HG03159 (cell line): ENCODE measurements at regions not wholly inside any gene's neighbourhood (a gene's known extent, or its start where the extent isn't known, plus 50 kb on each side); places are given as distances from the start of the nearest gene placed in this dataset.

Source experiments
- ATAC-seq: cut with Tn5 transposase; IDR thresholded peaks from one replicate; pipeline ENCODE4 v1.9.1; 2021; ENCODE audit warnings: mild to moderate bottlenecking, moderate library complexity; ENCODE audit not compliant: unreplicated experiment

DNA sequence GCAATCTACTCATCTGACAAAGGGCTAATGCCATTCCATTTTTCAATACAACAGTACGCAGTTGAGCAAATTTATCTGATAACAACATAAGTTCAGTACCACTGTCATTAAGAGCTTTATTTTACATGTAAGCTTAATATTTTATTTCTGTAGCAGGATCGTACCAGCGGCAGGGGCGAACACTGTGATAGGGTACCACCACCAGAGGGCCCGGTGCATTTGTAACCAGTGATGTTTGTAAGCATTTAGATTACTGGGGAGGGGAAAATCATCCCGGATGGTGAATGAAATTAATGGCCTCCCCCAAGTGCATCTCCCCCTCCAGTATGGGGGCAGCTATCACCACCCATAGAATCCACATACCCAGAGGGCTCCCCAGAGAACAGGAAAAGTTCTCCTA lies 179.0 kb downstream of the ADGRA3 start:
- ATAC-seq, result no peak

DNA sequence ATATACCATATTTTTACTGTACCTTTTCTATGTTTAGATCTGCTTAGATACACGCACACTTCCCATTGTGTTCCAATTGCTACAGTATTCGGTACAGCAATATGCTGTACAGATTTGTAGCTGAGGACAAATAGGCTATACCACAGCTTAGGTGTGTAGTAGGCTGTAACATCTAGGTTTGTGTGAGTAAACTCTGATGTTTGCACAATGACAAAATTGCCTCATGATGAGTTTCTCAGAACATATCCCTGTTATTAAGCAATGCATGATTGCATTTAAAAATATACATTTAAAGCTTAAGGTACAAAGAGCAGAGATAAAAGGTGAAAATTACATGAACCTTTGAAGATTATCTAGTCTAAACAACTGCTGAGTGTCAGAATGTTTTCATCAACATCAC lies 181.7 kb downstream of the ADGRA3 start:
- ATAC-seq, result no peak

DNA sequence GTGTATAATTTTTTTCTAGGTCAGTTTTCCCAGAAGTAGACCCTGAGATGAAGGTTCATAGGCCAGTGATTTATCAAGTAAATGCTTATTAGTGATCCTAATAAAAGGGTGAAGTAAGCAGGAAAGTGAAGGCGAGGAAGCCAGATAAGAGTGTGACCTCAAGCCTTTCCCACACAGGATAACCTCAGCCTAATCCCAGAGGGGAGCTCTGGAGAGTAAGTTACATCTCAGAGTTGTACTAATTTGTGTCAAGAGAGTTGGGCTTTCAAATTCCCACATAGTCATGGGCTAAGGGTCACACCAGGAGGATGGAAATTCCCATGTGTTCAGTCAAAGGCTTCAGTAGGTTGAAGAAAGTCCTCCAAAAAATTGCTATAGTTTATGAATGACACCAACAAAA lies 191.4 kb downstream of the ADGRA3 start:
- no peak for ATAC-seq

DNA sequence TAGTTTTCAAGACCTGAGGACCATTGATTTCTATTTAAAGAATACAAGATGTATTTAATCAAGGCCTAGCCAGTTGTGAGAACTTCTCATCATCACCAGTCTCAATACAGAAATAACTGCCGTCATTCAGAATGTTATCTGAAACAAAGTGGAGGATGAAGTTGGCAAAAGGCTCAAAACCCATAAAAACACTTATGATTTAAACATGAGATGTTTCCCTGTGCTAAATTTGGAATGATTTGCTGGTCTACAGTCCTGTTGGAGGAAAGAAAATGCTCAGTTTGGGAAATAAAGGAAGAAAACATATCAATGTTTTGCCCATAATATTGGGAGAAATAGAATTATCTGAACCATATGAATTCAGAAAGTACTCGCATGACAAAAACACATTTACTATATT lies 192.2 kb downstream of the ADGRA3 start:
- ATAC-seq, result no peak

DNA sequence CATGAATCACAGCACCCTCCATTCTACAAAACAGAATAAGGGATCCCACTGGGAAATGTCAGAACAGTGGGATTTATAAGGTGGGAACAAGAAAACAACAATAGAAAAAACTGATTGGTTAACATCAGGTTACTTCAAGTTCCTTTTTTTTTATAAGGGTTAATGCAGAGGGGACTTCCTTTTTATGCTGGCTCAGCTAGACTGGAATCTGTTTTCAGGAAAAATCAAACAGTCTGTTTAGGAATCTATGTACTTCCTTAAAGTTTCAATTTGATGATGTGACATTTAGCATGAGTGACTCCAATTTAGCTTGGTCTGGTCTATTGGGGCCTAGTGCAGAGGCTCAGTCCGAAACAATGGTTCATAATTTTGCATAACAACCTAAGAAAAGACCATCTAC lies 192.9 kb downstream of the ADGRA3 start:
- ATAC-seq, result no peak

DNA sequence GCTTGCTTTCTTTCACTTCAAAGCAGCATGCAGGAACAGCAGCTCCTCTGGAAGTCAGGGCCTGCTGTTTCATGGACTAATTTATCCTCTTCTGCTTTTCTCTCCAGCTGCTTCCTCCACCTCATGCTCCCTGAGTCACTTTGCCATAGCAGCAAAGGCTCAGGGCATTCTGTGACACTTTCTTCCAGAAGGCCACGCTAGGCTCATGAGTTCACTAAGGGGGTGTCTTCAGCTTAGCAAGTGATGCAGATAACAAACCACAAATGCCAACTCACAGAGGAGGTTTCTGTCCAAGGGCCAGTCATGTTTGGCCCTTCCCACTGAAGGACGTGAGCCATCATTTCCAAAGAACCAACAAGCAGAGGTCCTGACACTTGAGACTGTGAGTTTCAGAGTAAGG lies 200.2 kb downstream of the ADGRA3 start:
- ATAC-seq, result no peak

DNA sequence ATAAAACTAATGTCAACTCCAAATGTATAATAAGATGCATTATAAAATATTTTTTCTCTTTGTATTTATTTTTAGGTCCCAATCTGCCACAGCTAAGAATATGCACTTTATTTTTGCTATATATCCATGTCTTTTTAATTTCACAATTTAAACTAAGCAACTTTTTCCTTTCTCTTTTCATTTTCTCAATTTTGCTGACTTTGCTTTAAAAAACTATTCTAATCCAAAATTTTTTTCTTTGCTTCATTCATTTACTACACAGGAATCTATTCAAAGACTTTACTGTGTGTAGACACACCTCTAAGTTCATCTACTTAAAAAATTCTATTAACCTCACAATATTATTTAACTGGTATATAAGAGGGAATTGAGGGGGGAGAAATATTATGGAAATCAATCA lies 201.9 kb downstream of the ADGRA3 start:
- ATAC-seq, result no peak

DNA sequence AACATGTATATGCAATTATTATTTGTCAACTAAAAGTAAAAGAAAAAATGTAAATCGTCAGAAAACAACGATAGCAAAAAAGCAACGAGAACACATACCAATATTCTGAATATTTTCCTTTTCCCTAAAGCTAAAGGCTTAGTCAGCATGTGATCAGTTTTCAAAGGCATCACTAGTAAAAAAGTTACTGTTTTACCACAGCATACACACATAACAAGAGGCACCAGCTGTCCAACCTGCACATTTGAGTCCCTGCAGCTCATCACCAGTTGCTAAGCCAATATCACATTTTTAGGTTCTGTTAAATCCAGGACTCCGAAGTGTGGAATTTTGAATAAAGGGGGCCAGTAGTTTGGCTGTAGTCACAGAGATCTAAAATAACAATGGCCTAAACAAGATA lies 203.8 kb downstream of the ADGRA3 start:
- no peak for ATAC-seq

DNA sequence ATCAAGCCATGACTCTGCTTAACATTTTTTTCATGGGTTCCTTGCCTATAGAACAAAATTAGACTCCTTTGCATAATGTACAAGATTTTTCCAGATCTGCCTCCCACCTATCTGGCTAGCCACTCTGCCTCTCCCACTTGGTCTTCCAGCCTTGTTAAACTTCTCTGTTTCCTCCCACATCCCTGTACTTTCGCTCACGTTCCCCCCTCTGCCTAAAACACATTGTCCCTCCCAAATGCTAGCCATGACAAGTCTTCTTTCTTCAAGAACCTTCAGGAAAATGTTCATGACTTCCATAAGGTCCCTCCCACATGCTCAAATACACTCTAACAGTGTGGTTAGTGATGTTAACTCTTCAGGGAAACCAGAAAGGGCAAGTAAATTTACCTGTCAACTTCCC lies 214.6 kb downstream of the ADGRA3 start:
- no peak for ATAC-seq

DNA sequence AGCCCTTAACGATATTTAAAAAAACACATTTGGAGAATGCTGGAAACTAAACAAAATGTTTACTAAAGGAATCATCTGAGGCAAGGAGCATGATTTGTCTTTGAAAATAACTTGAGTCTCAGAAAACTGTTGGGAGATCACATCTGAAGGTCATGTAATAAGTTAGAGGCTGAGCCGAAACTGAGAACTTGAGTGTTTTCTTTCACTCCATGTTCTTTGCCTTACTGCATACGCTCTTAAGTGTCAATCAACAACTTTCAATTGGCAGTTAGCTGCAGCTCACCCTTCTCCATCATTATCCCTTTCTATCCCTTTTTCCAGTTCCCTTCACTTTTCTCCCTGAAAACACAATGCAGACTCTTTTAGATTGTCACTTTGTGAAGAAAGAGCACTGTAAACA lies 216.2 kb downstream of the ADGRA3 start:
- no peak for ATAC-seq

DNA sequence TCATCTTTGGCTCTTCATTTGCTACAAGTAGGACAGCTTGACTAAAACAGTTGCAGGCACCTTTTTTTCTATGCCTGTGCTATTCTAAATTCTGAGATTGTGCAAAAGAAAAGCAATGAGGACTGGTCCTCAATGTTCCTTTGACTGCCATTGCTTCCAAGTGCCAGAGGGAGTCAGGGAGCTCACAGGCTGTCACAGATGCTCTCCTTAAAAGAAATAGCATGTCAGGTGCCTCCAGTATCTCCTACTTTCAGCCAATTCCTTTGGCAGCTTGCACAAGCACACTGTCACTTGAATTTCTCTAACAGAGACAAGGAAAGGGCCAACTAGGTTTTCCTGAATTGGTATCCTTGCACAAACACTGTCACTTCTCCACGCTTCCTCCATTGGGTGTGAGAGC lies 228.2 kb downstream of the ADGRA3 start:
- no peak for ATAC-seq

DNA sequence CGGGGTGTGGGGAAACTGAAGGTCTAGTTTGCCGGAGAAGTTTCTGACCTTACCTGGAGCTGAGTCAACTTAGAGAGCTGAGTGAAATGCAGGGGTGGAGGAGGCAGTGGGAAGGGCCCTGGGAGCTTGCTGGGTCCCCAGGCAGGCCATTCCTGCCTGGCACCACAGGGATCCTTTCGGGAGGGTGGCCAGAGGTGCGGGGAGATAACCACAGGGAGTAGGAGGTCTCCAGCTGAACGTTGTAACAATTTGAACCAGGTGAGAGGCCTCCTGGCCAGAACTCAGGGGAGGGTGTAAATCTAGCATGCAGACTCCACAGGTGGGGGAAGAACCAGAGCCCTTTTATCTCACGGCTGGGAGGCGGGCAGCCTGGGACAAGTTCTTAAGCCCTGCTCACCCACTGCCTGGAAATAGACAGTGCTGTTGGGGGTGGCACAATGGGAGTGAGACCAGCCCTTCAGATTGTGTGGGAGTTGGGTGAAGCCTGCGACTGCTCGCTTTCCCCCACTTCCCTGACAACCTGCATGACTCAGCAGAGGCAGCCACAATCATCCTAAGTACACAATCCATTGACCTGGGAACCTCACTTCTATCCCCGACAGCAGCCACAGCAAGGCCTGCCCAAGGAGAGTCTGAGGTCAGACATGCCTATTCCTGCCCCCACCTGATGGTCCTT lies 247.4 kb downstream of the ADGRA3 start:
- ATAC-seq, result no peak

DNA sequence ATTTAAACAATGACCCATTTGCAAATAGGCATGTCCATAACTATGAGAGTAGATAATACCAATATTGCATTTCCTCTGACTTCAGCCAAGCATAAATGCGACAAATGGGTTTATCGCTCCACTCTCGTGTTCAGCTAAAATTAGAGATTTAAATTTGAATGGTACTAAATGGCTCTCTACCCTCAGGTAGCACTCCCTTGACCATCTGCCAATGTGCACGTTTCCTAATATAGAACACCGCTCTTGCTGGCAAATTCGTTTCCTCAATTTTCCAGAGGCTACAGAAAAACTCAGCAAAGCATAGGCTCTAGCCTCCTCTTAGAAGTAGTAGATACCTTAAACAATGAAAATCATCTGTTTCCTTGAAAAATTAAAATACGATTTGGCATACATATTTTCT lies 251.6 kb downstream of the ADGRA3 start:
- ATAC-seq, result no peak

DNA sequence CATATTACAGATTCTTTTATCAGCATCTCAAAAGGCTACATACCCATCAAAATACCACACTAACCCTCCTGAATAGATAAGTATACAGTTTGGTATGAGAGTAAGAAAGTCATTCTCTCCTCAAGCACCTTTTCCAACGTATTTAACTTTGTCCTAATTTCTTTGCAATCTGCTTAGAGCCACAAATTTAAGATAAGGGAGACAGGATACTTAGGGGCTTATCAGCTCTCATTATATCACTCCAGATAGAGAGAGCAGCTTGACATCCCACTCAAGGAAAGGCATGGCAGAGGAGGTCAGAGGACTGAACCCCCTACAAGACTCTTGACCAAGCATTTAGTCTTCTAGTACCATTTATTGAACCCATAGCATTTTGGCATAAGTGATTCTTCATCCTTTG lies 262.4 kb downstream of the ADGRA3 start:
- ATAC-seq, result no peak

DNA sequence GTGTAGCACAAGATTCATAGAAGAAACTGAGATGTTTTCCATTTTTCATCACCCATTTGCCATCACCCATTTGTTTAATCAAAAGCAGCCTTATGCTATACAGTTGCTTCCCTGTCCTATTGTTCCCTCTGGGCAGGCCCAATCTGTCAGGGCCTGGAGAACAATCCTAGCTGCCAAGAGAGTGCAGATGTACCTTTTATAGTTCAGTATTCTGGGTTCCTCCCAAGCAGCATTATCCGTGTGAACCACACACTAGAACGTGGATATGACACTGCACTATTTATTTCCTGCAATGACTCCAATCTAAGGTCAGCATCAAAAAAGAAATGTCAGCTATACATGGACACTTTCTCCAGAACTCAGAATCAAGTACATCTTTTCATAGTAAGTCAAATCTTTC lies 269.0 kb downstream of the ADGRA3 start:
- ATAC-seq, result no peak

DNA sequence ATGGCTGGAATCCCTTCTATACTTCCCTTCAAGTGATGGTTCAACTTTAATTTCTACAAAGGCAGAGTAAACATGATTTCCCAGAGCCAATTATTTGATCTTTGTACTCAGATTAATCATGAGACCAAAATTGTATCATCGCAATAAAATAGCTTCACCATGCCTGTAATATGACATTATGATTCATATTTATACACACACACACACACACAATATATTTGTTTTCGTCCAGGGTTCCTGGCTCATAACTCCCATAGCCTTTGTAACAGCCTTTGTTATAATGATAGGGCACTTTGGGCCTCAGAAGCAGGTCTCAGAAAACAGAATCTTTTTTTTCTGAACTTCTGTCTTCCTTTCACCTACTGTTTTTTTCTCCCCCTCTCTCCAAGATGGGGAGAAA lies 270.6 kb downstream of the ADGRA3 start:
- no peak for ATAC-seq

DNA sequence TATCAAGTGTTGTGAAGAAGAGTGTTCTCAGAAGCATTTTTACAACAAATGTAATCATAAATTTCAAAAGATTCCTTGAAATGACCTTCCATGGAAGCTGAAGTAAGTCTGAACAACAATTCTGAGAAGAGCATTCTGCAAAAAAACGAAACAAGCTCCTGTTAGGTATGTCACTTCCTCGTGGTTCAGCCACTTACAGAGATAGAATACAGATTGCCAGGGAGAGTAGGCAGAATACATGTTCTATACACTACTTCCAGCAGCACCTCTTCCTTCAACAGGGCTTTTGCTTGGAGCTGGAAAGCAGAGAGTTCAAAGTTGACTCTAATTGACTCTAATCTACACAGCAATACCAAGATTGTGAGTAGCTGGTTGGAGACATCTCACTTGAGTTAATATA lies 274.5 kb downstream of the ADGRA3 start:
- no peak for ATAC-seq

DNA sequence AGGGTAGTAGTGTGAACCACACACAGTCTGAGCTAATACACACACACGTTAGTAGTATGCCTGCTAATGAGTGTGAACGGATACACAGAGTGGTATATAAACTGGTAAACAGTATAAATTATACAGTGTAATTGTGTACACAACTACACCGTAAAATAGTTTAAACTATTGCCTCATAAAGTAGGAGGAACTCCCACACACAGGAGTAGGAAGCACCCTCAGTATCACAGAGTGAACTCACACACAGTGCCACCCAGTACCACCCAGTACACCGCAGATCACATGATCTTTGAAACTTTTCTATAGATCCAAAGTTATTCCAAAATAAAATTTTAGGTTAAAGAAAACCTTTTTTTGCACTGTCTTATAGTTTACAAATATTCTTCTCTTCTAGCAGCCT lies 275.1 kb downstream of the ADGRA3 start:
- ATAC-seq, result no peak

DNA sequence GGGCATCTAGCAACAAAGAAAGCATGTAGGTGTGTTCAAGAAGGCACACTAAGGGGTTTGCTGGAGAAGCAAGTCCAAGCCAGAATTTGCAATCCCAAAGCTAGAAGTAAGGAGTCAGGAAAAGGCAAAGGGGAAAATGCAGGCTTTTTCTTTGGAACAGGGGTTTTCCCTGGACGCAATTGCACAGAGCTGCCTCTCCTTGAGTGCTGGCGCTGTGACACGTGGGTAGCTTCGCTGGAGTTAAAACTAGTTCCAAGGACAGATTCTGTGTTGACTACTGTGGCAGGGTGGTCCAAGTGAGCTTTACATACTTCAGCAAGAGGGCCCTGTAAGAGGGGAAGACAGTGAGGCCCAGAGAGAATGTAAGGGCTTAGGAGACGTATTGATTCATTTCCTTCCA lies 277.1 kb downstream of the ADGRA3 start:
- ATAC-seq, result no peak

DNA sequence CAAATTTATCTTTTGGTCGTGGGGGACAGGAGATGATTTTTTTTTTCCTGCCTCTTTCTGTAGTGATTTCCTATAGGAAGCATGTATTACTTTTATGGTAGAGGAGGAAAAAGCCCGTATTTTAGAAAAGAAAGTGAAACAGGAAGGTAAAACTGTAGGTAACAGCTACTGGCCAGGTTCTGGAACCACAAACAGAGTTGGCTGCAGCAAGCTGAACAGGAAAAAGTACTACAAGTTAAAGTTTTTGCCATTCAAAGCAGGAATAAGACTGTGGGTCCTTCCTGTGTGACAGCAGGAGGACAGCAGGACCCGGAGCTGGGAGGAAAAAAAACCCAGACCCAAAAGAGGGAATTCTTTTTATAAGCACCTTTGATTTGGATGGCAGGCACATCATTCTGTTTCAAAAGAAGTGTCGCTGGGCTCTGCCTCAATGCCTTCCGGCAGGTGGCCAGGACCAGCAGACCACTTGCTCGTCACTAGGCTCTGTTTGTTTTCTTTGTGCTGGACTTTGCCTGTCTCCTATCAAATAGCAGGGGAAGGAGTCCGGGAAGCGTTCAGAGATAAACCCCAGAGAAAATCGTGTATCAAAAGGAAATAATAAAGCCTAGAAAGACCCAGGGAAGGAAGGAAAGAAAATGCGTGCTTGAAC lies 277.9 kb downstream of the ADGRA3 start:
- ATAC-seq, result no peak

DNA sequence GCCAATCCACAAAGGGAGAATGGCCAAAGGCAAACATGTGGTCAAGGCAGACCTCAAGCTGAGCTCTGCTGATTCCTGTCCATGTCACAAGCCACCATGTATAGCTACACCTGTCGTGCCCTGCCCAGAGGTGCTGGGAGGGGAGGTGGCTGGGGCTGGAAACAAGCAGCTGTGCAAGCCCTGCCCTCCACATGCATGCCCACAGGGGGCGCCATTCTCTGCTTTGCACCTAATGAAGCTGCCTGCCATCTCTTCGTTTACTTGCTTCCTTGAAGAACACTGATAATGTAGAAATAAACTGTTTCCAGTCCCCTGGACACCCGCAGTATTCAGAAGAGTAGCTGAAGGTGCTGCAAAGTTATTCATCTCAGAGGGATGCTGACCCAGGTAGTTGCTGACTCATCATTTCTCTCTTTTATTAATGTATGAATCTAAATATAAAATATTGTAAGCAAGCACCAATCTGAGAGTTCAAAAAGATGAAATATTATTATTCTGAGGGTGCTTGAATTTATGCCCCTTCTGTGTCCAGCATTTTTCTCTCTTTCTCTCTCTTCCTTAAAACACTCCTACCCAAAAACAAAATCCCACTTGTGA lies 278.6 kb downstream of the ADGRA3 start:
- no peak for ATAC-seq

DNA sequence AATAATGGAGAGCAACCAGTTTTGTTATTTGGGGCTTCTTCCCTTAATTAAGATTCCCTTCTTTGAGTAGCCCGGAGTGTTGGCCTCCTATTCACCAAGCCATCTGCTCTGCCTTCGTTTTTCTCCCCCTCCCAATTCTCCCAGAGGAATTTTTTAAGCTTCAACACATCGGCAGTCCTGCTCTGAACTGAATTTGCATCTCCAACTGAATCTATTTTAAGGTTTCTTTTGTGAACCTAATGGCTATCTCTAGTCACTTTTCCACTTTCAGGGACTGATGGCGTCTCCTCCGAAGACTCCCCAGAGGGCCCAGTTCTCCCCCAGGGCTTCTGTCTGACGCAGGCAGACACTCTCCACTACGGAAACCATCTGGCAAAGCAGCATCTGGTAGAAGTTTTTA lies 280.2 kb downstream of the ADGRA3 start:
- no peak for ATAC-seq

DNA sequence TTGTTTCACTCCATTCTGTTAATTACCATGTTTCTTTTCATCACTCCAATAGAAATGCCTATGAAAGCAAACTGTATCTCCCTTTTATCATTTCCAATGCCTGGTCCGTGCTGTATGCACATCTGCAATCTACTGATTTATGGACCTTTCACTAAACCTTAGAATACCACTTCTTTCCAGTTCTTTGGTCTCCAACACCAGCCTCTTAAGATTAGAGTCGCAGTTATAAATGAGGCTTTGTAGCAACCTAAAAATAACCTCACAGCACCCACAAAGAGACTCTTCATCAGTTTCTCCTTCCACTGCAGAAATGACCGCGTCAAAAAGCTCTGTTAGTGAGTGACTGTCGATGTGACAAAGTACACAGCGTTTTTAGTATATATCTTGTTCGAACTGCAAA lies 282.6 kb downstream of the ADGRA3 start:
- ATAC-seq, result no peak
